Dermis blood vessel endothelial cell (primary cell): ENCODE measurements at regions not wholly inside any gene's neighbourhood (a gene's known extent, or its start where the extent isn't known, plus 50 kb on each side); places are given as distances from the start of the nearest gene placed in this dataset.
"Not testable (repeated sequence)": the region's sequence is repeated elsewhere in the genome, so short reads cannot be mapped to it uniquely, and the experiment has no call there.

Experiments
- DNase-seq: peaks from one replicate; pipeline ENCODE4 v3.0.0; 2010

GRCh38 chr1:174105086-174105485, 54.2 kb upstream of the RABGAP1L start:
- DNase-seq = no peak

DNA sequence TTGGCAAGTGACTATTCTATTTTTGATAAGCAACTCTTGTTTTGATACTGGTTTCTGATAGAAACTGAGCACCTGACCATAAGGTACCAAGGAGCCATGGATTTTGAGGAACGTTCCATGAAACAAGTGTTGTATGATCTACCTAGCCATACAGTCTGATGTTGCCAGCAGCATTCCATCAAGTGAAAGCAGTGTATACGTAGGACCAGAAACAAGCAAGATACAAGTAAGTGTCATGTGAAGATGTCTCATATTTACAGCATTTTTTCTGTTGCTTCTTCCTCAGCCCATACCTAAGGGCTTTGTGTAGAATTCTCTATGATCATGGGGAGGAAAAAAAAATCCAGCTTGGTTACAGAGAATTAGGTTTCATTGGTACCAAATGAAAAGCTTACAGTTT, 55.6 kb upstream of the RABGAP1L start:
- no peak for DNase-seq

DNA sequence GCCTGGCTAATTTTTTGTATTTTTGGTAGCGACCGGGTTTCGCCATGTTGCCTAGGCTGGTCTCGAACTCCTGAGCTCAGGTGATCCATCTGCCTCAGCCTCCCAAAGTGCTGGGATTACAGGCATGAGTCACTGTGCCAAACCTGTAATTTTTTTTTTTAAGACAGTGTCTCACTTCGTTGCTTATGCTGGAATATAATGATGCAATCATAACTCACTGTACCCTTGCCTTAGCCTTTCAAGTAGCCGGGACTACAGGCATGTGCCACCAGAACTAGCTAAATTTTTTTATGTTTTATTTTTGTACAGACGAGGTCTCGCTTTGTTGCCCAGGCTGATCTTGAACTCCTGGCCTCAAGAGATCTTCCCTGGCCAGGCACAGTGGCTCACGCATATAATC, 57.3 kb upstream of the RABGAP1L start:
- DNase-seq = not testable (repeated sequence)

GRCh38 chr1:174097426-174097825, 61.9 kb upstream of the RABGAP1L start:
- DNase-seq = no peak

DNA sequence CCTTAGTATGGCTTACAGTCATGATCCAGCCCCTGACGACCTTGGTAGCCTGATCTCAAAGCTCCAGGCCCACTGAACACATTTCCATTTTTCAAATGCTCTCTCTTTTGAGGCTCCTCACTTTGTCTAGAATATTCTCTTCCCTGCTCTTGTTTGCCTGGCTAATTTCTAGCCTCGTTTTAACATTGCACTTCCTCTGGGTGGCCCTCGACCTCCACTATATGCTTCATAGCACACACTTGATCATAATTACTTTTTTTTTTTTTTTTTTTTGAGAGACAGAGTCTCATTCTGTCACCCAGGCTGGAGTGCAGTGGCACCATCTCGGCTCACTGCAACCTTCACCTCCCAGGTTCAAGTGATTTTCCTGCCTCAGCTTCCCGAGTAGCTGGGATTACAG, 65.5 kb upstream of the RABGAP1L start:
- not testable (repeated sequence) for DNase-seq

- DNase-seq = no peak
Measured at GRCh38 chr1:174090471-174090870, 68.3 kb upstream of the RC3H1 start.

DNA sequence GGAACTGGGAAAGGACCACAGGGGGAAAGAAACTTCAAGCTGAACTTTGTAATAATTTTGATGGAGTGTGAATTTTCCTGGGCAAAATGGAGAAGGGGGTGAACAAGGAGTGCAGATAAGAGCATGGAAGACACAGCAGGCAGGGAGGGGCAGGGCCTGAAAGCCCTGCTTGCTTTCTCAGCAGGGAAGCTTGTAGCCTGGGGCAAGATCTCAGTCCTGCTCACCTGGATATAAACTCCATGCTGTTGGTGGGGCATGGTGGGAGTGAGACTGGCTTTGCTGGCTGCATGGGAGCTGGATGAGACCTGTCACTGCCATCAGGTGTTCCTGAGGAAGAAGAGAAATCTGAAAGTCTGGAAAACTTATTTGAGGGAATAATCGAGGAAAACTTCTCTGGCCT, 58.7 kb upstream of the RC3H1 start:
- no peak for DNase-seq

GRCh38 chr1:174079796-174080195, 57.6 kb upstream of the RC3H1 start:
- no peak for DNase-seq

DNA sequence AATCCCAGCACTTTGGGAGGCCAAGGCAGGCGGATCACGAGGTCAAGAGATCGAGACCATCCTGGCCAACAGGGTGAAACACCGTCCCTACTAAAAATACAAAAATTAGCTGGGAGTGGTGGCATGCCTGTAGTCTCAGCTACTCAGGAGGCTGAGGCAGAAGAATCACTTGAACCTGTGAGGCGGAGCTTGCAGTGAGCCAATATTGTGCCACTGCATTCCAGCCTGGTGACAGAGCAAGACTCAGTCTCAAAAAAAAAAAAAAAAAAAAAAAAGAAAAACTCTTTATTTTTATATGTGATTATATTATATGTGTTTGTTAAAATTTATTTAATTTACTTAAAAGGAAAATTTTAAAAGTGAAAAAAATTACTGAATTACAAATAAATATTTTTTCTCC, 56.8 kb upstream of the RC3H1 start:
- not testable (repeated sequence) for DNase-seq

DNA sequence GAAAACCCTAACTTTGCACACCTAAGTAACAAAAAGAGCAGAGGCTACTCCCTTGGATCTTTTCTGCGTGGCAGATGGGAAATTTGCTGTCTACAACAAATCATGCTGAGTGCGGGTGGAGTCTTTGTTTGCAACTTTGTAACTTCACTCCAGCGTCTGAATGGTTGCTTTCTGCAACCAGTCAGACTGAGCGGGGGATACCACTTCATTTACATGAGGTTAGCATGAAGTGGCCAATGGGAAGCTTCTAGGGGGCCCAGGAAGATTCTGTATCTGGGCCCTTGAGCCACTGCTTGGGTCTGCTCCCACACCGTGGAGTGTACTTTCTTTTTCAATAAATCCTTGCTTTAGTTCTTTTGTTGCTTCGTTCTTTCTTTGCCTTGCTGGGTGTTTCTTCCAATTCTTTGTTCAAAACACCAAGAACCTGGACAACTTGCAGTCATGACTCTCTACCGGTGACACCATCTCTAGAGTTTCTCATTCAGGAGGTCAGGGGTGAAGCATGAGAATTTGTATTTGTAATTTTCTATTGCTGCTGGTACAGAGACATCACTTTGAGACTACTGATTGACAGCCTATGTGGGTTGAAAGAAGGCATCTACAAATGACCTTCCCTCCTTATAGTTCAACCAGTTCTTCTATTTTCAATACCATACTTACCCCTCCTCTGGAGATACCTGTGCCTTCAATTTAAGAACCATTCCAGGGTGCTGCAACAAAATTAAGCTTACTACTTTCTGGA, 55.8 kb upstream of the RC3H1 start:
- no peak for DNase-seq

- no peak for DNase-seq
Measured at GRCh38 chr1:174075245-174075692, 53.1 kb upstream of the RC3H1 start.

DNA sequence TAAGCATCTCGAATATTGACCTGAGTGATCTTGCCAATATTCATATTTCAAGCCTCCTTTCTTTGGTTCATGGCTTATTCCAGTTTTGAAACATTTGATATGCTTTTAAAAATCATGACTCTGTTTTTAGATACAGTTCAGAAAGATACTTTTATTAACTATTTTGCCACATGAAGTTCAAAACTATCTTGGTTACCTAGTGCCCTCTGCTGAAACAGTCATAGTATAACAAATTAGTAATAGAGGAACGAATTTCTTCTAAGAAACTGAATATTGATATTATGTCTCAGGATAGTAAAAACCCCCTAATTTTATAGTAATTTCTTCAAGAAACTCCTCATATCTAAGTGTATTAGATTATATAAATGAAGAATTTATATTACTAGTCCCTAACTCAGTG, 52.6 kb upstream of the RC3H1 start:
- DNase-seq = peak; percentile 47

DNA sequence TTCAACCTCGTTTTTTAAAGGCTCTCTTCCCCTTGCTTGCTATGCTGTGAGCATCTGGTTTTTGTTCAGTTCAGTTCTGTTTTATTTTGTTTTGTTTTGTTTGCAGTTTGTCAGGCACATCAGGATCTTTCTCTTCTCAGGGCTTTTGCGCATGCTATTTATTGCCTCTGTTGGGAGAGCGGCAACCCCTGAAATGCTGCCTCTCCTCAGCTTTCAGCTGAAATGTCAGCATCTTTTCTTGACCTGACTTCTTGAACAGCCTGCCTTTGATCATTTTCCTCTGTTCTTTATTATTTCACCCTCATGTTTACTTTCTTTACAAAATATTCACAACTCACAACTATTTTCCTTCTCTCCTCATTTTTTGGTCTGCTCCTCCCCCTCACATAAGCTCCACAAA, 50.4 kb upstream of the RC3H1 start:
- DNase-seq = no peak
